Subcutaneous abdominal adipose tissue (tissue), 5 donors: ENCODE measurements at regions not wholly inside any gene's neighbourhood (a gene's known extent, or its start where the extent isn't known, plus 50 kb on each side); places are given as distances from the start of the nearest gene placed in this dataset.

Source experiments
- H3K27ac ChIP-seq: one replicate; pipeline ENCODE4 v1.7.0; 2013; ENCODE audit warnings: low read depth, mild to moderate bottlenecking, inconsistent platforms, low read length, moderate library complexity
- H3K27me3 ChIP-seq, 5 donors: one replicate each; pipeline ENCODE4 v1.7.0; 2013; ENCODE audit warnings: low read length in 5 of 5, inconsistent platforms in 1 of 5; ENCODE audit not compliant: control insufficient read depth in 5 of 5, insufficient read depth in 4 of 5
- H3K36me3 ChIP-seq, 5 donors: one replicate each; pipeline ENCODE4 v1.7.0; 2013; ENCODE audit warnings: low read length in 5 of 5; ENCODE audit not compliant: control insufficient read depth in 5 of 5, insufficient read depth in 5 of 5
- H3K4me1 ChIP-seq, 5 donors: one replicate each; pipeline ENCODE4 v1.7.0; 2013; ENCODE audit warnings: low read length in 5 of 5, mild to moderate bottlenecking in 3 of 5, moderate library complexity in 1 of 5; ENCODE audit not compliant: control insufficient read depth in 5 of 5, insufficient read depth in 5 of 5
- H3K4me3 ChIP-seq, 5 donors: one replicate each; pipeline ENCODE4 v1.7.0; 2013; ENCODE audit warnings: low read length in 5 of 5, low read depth in 1 of 5
- H3K9ac ChIP-seq, 5 donors: one replicate each; pipeline ENCODE4 v1.7.0; 2013; ENCODE audit warnings: low read length in 5 of 5, mild to moderate bottlenecking in 4 of 5, moderate library complexity in 3 of 5
- H3K9me3 ChIP-seq, 5 donors: one replicate each; pipeline ENCODE4 v1.7.0; 2013; ENCODE audit warnings: low read length in 5 of 5; ENCODE audit not compliant: control insufficient read depth in 5 of 5
- donor health status: healthy.
- donor health status: healthy.
- donor health status: healthy.
- donor health status: healthy.
- donor health status: healthy.

GRCh38 chr16:59290718-59291117 is 556.6 kb upstream of the GOT2 start:
- peaks cover 0 to 1% (median 0%) of the 10 kb centered on the region in 5 donors for H3K4me1 ChIP-seq

GRCh38 chr16:59289151-59289550 is 555.0 kb upstream of the GOT2 start:
- no peak overlapping the region for H3K27ac ChIP-seq
- no peaks in the 10 kb centered on the region for H3K27me3 ChIP-seq
- peaks cover 0 to 11% (median 7%) of the 10 kb centered on the region in 5 donors for H3K9me3 ChIP-seq
- no peak overlapping the region for H3K9ac ChIP-seq
- no peak overlapping the region for H3K4me3 ChIP-seq
- H3K4me1 ChIP-seq: no peaks in the 10 kb centered on the region
- H3K36me3 ChIP-seq: no peaks in the 10 kb centered on the region

More at GRCh38 chr16:59290718-59291117, 556.6 kb upstream of the GOT2 start:
- Histone ChIP-seq H3K9me3 (no peaks in the 10 kb centered on the region), H3K27ac (no peak overlapping the region), H3K27me3 (no peaks in the 10 kb centered on the region), H3K4me3 (no peak overlapping the region), H3K9ac (no peak overlapping the region), H3K36me3 (no peaks in the 10 kb centered on the region)

DNA sequence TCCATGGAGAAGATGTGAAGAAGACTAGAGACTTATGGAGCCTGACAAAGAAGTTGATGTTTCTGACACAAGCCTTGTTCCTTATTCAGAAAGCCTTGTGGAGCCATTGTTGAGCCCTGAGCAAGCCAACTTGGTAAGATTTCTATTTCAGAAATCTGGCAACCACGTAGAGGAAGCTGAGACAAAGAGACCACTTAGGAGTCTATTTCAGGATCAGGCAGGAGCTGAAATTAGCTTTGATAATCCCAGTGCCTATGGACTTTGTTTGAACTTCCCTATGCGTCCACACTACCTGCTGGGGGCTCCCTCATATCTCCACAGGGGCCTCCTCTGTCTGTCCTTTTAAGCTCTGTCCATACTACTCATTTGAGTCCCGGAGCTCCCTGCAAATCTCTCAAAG is 540.0 kb upstream of the GOT2 start:
- no peaks in the 10 kb centered on the region for H3K36me3 ChIP-seq
- H3K4me3 ChIP-seq: no peak overlapping the region
- no peaks in the 10 kb centered on the region for H3K4me1 ChIP-seq
- H3K27ac ChIP-seq: no peak overlapping the region
- H3K9me3 ChIP-seq: peaks cover 0 to under 1% (median 0%) of the 10 kb centered on the region in 5 donors
- H3K27me3 ChIP-seq: no peaks in the 10 kb centered on the region
- H3K9ac ChIP-seq: no peak overlapping the region

GRCh38 chr16:59263955-59264354 is 529.8 kb upstream of the GOT2 start:
- Histone ChIP-seq H3K9me3 (no peaks in the 10 kb centered on the region), H3K9ac (no peak overlapping the region), H3K27ac (no peak overlapping the region), H3K27me3 (no peaks in the 10 kb centered on the region), H3K4me1 (no peaks in the 10 kb centered on the region), H3K36me3 (no peaks in the 10 kb centered on the region), H3K4me3 (no peak overlapping the region)

- no peak overlapping the region for H3K4me3 ChIP-seq
- no peak overlapping the region for H3K9ac ChIP-seq
- no peaks in the 10 kb centered on the region for H3K27me3 ChIP-seq
- no peaks in the 10 kb centered on the region for H3K4me1 ChIP-seq
- H3K27ac ChIP-seq: no peak overlapping the region
- no peaks in the 10 kb centered on the region for H3K36me3 ChIP-seq
- no peaks in the 10 kb centered on the region for H3K9me3 ChIP-seq
Measured at GRCh38 chr16:59260892-59261291, 526.8 kb upstream of the GOT2 start.

DNA sequence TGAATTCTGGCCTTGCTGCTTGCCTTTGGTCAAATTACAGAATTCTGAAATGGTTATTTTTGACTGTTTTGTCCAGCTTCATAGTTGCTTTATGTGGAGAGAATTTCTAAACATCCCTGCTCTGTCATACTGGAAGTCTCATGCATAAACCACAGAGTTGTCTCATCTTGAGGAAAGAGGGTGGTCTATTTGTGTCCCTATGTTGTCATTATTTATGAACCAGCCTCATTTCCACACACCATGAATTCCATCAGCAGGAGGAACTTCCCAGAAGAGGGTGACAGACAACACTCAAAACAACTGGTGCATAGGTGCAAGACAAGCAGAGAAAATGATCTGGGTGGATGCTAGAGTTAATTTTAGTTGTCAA is 525.8 kb upstream of the GOT2 start:
- Histone ChIP-seq H3K9ac (no peak overlapping the region), H3K36me3 (no peaks in the 10 kb centered on the region), H3K4me1 (no peaks in the 10 kb centered on the region), H3K4me3 (no peak overlapping the region), H3K27ac (no peak overlapping the region), H3K9me3 (no peaks in the 10 kb centered on the region), H3K27me3 (no peaks in the 10 kb centered on the region)

DNA sequence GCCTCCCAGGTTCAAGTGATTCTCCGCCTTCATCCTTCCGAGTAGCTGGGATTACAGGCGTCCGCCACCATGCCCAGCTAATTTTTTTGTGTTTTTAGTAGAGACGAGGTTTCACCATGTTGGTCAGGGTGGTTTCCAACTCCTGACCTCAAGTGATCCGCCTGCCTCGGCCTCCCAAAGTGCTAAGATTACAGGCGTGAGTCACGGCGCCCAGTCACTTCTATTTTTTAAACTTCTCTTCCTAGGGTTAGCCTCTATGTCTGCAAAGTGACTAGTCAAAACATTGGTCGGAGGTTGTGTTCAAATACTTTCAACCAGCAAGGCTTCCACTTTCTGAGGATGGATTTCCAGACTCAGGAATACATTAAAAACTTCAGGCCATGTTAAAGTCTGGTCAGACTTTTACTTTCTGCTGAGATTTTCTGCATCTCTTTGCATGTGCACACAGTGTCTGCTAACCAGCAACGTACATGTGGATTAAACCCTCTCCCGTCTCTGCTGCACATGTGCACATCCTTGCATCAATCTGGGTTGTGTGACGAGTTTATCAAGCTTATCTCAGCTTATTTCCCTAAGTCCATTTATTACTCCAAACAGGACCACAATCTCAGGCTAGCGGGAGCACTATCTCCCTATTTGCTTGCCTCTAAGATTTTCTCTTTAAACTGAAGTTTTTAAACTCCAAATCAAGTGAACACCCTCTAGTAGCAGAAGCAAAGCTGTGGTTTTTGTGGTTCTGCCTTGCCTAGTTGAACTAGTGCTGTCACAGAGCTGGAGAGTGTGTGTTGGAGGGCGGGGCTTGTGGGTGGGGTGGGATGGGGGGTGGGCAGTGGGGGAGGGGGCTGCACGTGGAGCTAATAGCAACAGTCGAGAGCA is 525.2 kb upstream of the GOT2 start:
- Histone ChIP-seq H3K9ac (no peak overlapping the region), H3K27ac (no peak overlapping the region), H3K4me3 (no peak overlapping the region), H3K27me3 (no peaks in the 10 kb centered on the region), H3K4me1 (no peaks in the 10 kb centered on the region), H3K9me3 (peaks cover 0 to 4% (median 0%) of the 10 kb centered on the region in 5 donors), H3K36me3 (no peaks in the 10 kb centered on the region)

DNA sequence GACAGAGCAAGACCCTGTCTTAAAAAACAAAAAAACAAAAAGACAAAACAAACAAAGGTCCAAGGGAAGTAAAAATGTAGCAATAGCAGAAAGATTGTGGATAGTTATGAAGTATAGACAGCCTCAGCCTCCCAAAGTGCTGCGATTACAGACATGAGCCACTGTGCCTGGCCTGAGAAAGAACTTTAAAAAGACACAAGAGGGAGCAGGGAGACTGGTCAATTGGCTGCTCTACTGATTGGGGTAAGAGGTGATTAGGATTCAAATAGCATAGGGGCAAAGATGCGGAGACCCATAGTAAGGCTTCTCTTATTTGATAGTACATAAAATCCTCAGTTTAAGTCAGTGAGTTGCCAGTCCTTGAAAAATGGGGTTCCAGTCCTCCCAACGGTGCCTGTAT is 518.2 kb upstream of the GOT2 start:
- Histone ChIP-seq H3K9ac (no peak overlapping the region), H3K27ac (no peak overlapping the region)

GRCh38 chr16:59249011-59249410 is 514.9 kb upstream of the GOT2 start:
- no peak overlapping the region for H3K27ac ChIP-seq
- H3K4me1 ChIP-seq: no peaks in the 10 kb centered on the region
- no peaks in the 10 kb centered on the region for H3K9me3 ChIP-seq
- no peak overlapping the region for H3K9ac ChIP-seq
- no peaks in the 10 kb centered on the region for H3K36me3 ChIP-seq
- no peak overlapping the region for H3K4me3 ChIP-seq
- H3K27me3 ChIP-seq: no peaks in the 10 kb centered on the region

More for the DNA sequence above, 518.2 kb upstream of the GOT2 start:
- Histone ChIP-seq H3K27me3 (no peaks in the 10 kb centered on the region), H3K4me1 (no peaks in the 10 kb centered on the region), H3K9me3 (peaks cover 0 to 7% (median 0%) of the 10 kb centered on the region in 5 donors), H3K4me3 (no peak overlapping the region), H3K36me3 (no peaks in the 10 kb centered on the region)

DNA sequence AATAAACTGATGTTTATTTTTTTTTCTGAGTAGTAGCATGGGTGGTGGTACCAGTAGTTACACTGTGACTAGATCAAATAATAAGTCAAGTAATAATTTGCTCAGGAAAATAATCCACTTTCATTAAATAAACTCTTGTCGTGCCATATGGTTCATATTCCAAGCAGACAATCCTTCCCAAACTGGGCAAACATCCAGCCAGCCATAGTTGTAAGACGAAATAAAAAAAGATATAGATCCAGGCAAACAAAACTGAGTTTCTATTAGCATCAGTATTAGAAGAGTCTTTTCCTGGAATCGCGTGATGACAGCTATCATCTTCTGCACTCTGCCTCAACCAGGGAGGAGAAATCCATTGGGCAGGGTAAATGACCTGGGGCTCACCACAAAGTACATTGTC is 508.4 kb upstream of the GOT2 start:
- Histone ChIP-seq H3K9ac (no peak overlapping the region), H3K4me3 (no peak overlapping the region), H3K27me3 (no peaks in the 10 kb centered on the region), H3K9me3 (no peaks in the 10 kb centered on the region), H3K27ac (no peak overlapping the region), H3K4me1 (no peaks in the 10 kb centered on the region), H3K36me3 (no peaks in the 10 kb centered on the region)
